ENCODE measurements at regions not wholly inside any gene's neighbourhood (a gene's known extent, or its start where the extent isn't known, plus 50 kb on each side); places are given as distances from the start of the nearest gene placed in this dataset.

DNA sequence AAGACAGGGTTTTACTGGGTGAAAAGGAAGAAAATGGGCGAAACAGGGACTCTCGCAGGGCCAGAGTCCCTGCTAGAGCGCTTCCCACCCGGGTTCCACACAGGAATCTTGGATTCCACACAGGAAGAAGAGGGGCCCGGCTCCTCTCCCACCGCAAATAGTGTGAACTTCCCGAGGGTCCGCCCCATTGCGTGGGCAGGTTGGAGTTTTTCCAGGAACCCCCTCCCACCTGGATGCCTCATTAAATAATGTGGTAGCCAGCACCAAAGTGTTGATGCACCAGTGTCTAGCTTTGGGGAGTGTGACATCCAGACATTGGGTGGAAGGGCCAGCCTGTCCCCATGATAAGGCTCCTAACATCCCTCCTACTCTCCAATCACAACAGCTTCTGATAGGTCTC is 330.3 kb upstream of the ZNF32 start:
- H3K9me3 ChIP-seq (ENCODE audit: control insufficient read depth, insufficient read depth, low read length), result no peaks in the 10 kb centered on the region; the same call in 1 of the 2 replicates
- CTCF ChIA-PET, result no interaction called here
- H3K27me3 ChIP-seq (ENCODE audit: control insufficient read depth, insufficient read depth, low read length), result peaks cover 3% of the 10 kb centered on the region
- no peak for DNase-seq (ENCODE audit: low read depth, low spot score)
- no peak overlapping the region for H3K27ac ChIP-seq (ENCODE audit: low read depth, low read length)
- no peak overlapping the region for H3K4me3 ChIP-seq (ENCODE audit: low read depth, low read length)
- POLR2A ChIA-PET, result no interaction called here
- TF ChIP-seq, protein P1, sequence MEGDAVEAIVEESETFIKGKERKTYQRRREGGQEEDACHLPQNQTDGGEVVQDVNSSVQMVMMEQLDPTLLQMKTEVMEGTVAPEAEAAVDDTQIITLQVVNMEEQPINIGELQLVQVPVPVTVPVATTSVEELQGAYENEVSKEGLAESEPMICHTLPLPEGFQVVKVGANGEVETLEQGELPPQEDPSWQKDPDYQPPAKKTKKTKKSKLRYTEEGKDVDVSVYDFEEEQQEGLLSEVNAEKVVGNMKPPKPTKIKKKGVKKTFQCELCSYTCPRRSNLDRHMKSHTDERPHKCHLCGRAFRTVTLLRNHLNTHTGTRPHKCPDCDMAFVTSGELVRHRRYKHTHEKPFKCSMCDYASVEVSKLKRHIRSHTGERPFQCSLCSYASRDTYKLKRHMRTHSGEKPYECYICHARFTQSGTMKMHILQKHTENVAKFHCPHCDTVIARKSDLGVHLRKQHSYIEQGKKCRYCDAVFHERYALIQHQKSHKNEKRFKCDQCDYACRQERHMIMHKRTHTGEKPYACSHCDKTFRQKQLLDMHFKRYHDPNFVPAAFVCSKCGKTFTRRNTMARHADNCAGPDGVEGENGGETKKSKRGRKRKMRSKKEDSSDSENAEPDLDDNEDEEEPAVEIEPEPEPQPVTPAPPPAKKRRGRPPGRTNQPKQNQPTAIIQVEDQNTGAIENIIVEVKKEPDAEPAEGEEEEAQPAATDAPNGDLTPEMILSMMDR (IDR thresholded peaks at IDR 0.05; ENCODE audit: low read depth, low read length), result no peak

DNA sequence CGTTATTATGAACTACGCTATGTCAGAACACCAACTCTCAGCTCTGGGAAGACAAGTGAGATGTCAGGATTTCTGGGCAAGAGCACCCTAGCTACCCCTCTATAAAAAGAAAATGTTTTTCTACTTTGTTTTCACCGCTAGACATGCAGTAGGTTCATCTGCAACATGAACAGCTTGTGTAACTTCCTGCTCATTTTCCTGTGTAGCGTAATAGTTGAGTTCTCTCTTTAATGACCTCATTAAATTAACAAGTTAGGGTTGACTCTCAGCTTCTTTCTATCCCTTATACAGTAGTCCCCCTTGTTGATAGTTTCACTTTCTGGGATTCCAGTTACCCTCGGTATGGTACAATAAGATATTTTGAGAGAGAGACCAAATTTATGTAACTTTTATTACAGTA is 329.4 kb upstream of the ZNF32 start:
- H3K27me3 ChIP-seq (ENCODE audit: control insufficient read depth, insufficient read depth, low read length), result peaks cover 6% of the 10 kb centered on the region
- CTCF ChIA-PET, result interaction anchor here (0.6 kb wide), 1 partner anchor 288 kb away, joined by 3 read pairs; no protein-coding TSS in a partner anchor
- no peak overlapping the region for H3K4me3 ChIP-seq (ENCODE audit: low read depth, low read length)
- TF ChIP-seq, protein P1 (IDR thresholded peaks at IDR 0.05; ENCODE audit: low read depth, low read length), result no peak
- POLR2A ChIA-PET, result no interaction called here
- H3K9me3 ChIP-seq (ENCODE audit: control insufficient read depth, insufficient read depth, low read length), result no peaks in the 10 kb centered on the region; the same call in 1 of the 2 replicates
- H3K27ac ChIP-seq (ENCODE audit: low read depth, low read length), result no peak overlapping the region
- DNase-seq (ENCODE audit: low read depth, low spot score), result no peak

DNA sequence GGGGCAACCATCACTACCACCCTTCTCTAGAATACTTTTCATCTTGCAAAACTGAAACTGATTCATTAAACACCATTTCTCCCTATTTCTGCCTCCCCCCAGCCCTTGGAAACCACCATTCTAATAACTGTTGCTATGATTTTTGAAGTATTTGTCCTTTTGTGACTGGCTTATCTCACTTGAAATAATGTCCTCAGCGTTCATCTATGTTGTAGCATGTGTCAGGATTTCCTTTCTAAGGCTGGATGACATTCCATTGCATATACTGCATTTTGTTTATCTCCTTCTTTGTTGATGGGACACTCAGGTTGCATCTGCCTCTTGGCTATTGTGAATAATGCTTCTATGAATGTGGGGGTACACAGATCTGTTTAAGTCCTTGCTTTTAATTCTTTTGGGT is 327.6 kb upstream of the ZNF32 start:
- Histone ChIP-seq H3K27me3 (ENCODE audit: control insufficient read depth, insufficient read depth, low read length) (peaks cover 6% of the 10 kb centered on the region), H3K4me3 (ENCODE audit: low read depth, low read length) (no peak overlapping the region), H3K9me3 (ENCODE audit: control insufficient read depth, insufficient read depth, low read length) (no peaks in the 10 kb centered on the region; the same call in 1 of the 2 replicates), H3K27ac (ENCODE audit: low read depth, low read length) (no peak overlapping the region)
- ChIA-PET POLR2A (no interaction called here), CTCF (interaction anchor here (1.0 kb wide), 1 partner anchor 11 kb away, joined by 3 read pairs; no protein-coding TSS in a partner anchor)
- no peak for DNase-seq (ENCODE audit: low read depth, low spot score)
- TF ChIP-seq, protein P1 (IDR thresholded peaks at IDR 0.05; ENCODE audit: low read depth, low read length), result no peak

DNA sequence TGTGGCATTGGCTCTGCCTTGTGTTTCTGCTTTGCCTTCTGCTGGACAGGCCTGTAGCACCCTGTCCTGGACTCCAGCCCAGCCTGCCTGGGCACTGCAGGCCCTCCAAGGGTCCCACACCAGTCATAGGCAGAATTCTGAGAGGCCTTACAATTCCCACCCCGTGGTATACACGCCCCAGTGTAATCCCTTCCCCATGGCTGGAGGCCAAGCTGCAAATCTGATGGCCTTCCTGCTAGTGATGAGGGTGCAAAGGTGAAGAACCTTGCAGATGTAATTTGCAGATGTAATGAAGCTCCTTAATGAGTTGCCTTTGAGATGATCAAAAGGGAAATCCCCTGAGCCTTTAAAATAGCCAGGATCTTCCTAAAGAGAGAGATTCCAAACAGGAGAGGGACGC is 325.1 kb upstream of the ZNF32 start:
- H3K4me3 ChIP-seq (ENCODE audit: low read depth, low read length), result no peak overlapping the region
- H3K27ac ChIP-seq (ENCODE audit: low read depth, low read length), result no peak overlapping the region
- TF ChIP-seq, protein P1 (IDR thresholded peaks at IDR 0.05; ENCODE audit: low read depth, low read length), result no peak
- CTCF ChIA-PET, result no interaction called here
- H3K9me3 ChIP-seq (ENCODE audit: control insufficient read depth, insufficient read depth, low read length), result no peaks in the 10 kb centered on the region; the same call in 1 of the 2 replicates
- DNase-seq (ENCODE audit: low read depth, low spot score), result no peak
- H3K27me3 ChIP-seq (ENCODE audit: control insufficient read depth, insufficient read depth, low read length), result peaks cover 11% of the 10 kb centered on the region
- POLR2A ChIA-PET, result no interaction called here

DNA sequence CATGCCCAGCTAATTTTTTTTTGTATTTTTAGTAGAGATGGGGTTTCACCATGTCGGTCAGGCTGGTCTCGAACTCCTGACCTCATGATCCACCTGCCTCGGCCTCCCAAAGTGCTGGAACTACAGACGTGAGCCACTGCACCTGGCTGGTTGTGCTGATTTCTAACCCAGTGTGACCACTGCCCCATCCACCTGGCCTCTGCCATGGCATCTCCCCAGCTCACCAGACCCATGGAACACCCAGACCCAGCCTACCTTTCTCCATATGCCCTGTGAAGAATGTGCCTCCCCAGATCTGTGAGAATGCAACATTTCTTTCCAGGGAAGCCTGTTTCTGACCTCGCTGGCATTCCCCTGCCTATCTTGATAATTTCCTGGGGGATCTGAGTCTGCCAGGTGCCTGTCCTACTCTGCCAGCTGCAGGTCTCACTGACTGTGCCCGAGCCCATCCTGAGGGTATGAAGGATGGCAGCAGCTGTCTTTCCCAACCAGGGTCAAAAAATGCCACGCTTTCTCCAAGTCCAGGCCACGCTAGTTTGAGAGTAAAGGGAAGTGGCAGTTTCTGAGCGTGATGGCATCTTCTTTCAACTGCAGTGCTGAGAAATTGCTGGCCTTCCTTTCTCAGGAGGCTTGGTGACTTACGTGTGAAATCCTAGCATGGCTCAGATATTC is 324.4 kb upstream of the ZNF32 start:
- ChIA-PET POLR2A (no interaction called here), CTCF (no interaction called here)
- Histone ChIP-seq H3K4me3 (ENCODE audit: low read depth, low read length) (no peak overlapping the region), H3K9me3 (ENCODE audit: control insufficient read depth, insufficient read depth, low read length) (no peaks in the 10 kb centered on the region; the same call in 1 of the 2 replicates), H3K27ac (ENCODE audit: low read depth, low read length) (no peak overlapping the region), H3K27me3 (ENCODE audit: control insufficient read depth, insufficient read depth, low read length) (peaks cover 11% of the 10 kb centered on the region)
- TF ChIP-seq, protein P1 (IDR thresholded peaks at IDR 0.05; ENCODE audit: low read depth, low read length), result no peak
- no peak for DNase-seq (ENCODE audit: low read depth, low spot score)
